Naive thymus-derived CD8-positive, alpha-beta T cell (primary cell): ENCODE measurements at regions not wholly inside any gene's neighbourhood (a gene's known extent, or its start where the extent isn't known, plus 50 kb on each side); places are given as distances from the start of the nearest gene placed in this dataset.

Source experiments
- ATAC-seq, 2 donors: fragments of 150-1000 bp; cut with Tn5 transposase in 1 of 2; sonication (Bioruptor Pico), chemical (Tn5 transposase) in 1 of 2; 1 replicate in 1 of 2; 2 replicates in 1 of 2; pipeline ENCODE4 v1.10.0; 2021; ENCODE audit warnings: mild to moderate bottlenecking in 2 of 2, moderate library complexity in 2 of 2
- POLR2A ChIA-PET: fragments of 350-600 bp; sonication (Branson Sonifier 250); formaldehyde crosslinking; loops from one replicate; lab custom pipeline; 2021; ENCODE audit warnings: antibody characterized with exemption; lab: Charles Lee
- DNase-seq, 10 donors: peaks; one replicate each; pipeline versions ENCODE4 v3.0.0 to v3.0.0-alpha.2; 2020 to 2022
- H3K27ac Mint-ChIP-seq, 10 donors: one replicate each; pipeline ENCODE4 v1.8.0; 2020 to 2022; ENCODE audit warnings: mild to moderate bottlenecking in 10 of 10, mixed read lengths in 10 of 10, moderate library complexity in 4 of 10, inconsistent platforms in 1 of 10
- H3K27me3 Mint-ChIP-seq, 5 donors: one replicate each; pipeline ENCODE4 v1.8.0; 2021 to 2022; ENCODE audit warnings: mixed read lengths in 5 of 5
- H3K36me3 Mint-ChIP-seq, 3 donors: one replicate each; pipeline ENCODE4 v1.8.0; 2020 to 2022; ENCODE audit warnings: mixed read lengths in 3 of 3, mild to moderate bottlenecking in 2 of 3, inconsistent platforms in 1 of 3
- H3K4me1 Mint-ChIP-seq, 4 donors: one replicate each; pipeline ENCODE4 v1.8.0; 2021 to 2022; ENCODE audit warnings: mixed read lengths in 4 of 4
- H3K4me3 Mint-ChIP-seq, 10 donors: one replicate each; pipeline ENCODE4 v1.8.0; 2020 to 2022; ENCODE audit warnings: mild to moderate bottlenecking in 10 of 10, mixed read lengths in 10 of 10, moderate library complexity in 6 of 10, inconsistent platforms in 1 of 10
- H3K9me3 Mint-ChIP-seq, 9 donors: one replicate each; pipeline ENCODE4 v1.8.0; 2020 to 2022; ENCODE audit warnings: mixed read lengths in 9 of 9, mild to moderate bottlenecking in 3 of 9, inconsistent platforms in 1 of 9, moderate library complexity in 1 of 9

GRCh38 chr10:121099592-121099991 lies 248.4 kb downstream of the WDR11 start:
- peaks cover 0 to 4% (median 0%) of the 10 kb centered on the region in 9 donors for H3K9me3 Mint-ChIP-seq
- ATAC-seq (no peak), DNase-seq (no peak)
- no peaks in the 10 kb centered on the region for H3K27me3 Mint-ChIP-seq
- H3K27ac Mint-ChIP-seq, result no peak overlapping the region
- no peaks in the 10 kb centered on the region for H3K36me3 Mint-ChIP-seq
- POLR2A ChIA-PET, result no interaction called here
- no peaks in the 10 kb centered on the region for H3K4me1 Mint-ChIP-seq
- H3K4me3 Mint-ChIP-seq, result no peak overlapping the region

- peaks cover 0 to 2% (median 0%) of the 10 kb centered on the region in 9 donors for H3K9me3 Mint-ChIP-seq
- H3K36me3 Mint-ChIP-seq, result no peaks in the 10 kb centered on the region
- no peaks in the 10 kb centered on the region for H3K27me3 Mint-ChIP-seq
- no peak overlapping the region for H3K27ac Mint-ChIP-seq
- POLR2A ChIA-PET, result no interaction called here
- DNase-seq (no peak), ATAC-seq (no peak)
- H3K4me1 Mint-ChIP-seq, result no peaks in the 10 kb centered on the region
- H3K4me3 Mint-ChIP-seq, result no peak overlapping the region
Measured at GRCh38 chr10:121101561-121101960, 250.4 kb downstream of the WDR11 start.

- DNase-seq, result no peak
- POLR2A ChIA-PET, result no interaction called here
- Mint-ChIP-seq H3K36me3 (no peaks in the 10 kb centered on the region), H3K27me3 (peaks cover 0 to 3% (median 0%) of the 10 kb centered on the region in 5 donors), H3K27ac (no peak overlapping the region), H3K4me3 (no peak overlapping the region), H3K4me1 (no peaks in the 10 kb centered on the region), H3K9me3 (peaks cover 0 to 2% (median 0%) of the 10 kb centered on the region in 9 donors)
- ATAC-seq, result no peak
Measured at GRCh38 chr10:121102706-121103105, 251.5 kb downstream of the WDR11 start.

GRCh38 chr10:121104476-121105111 lies 253.4 kb downstream of the WDR11 start:
- no peak overlapping the region for H3K27ac Mint-ChIP-seq
- ATAC-seq, result no peak
- DNase-seq, result no peak
- POLR2A ChIA-PET, result no interaction called here
- no peaks in the 10 kb centered on the region for H3K36me3 Mint-ChIP-seq
- H3K9me3 Mint-ChIP-seq, result peaks cover 0 to 2% (median 0%) of the 10 kb centered on the region in 9 donors
- H3K4me3 Mint-ChIP-seq, result no peak overlapping the region
- peaks cover 0 to 3% (median 0%) of the 10 kb centered on the region in 5 donors for H3K27me3 Mint-ChIP-seq
- no peaks in the 10 kb centered on the region for H3K4me1 Mint-ChIP-seq

GRCh38 chr10:121106611-121107010 lies 255.4 kb downstream of the WDR11 start:
- Mint-ChIP-seq H3K36me3 (no peaks in the 10 kb centered on the region), H3K9me3 (no peaks in the 10 kb centered on the region), H3K4me3 (no peak overlapping the region), H3K27me3 (peaks cover 0 to 8% (median 0%) of the 10 kb centered on the region in 5 donors), H3K27ac (no peak overlapping the region), H3K4me1 (no peaks in the 10 kb centered on the region)
- ATAC-seq (no peak), DNase-seq (no peak)
- POLR2A ChIA-PET, result no interaction called here

GRCh38 chr10:121108051-121108450 lies 256.9 kb downstream of the WDR11 start:
- no peaks in the 10 kb centered on the region for H3K9me3 Mint-ChIP-seq
- H3K27me3 Mint-ChIP-seq, result peaks cover 0 to 12% (median 0%) of the 10 kb centered on the region in 5 donors
- H3K4me1 Mint-ChIP-seq, result no peaks in the 10 kb centered on the region
- no peak for DNase-seq
- H3K4me3 Mint-ChIP-seq, result no peak overlapping the region
- no peak overlapping the region for H3K27ac Mint-ChIP-seq
- H3K36me3 Mint-ChIP-seq, result no peaks in the 10 kb centered on the region
- no peak for ATAC-seq
- POLR2A ChIA-PET, result no interaction called here

GRCh38 chr10:121110369-121110768 lies 259.2 kb downstream of the WDR11 start:
- H3K36me3 Mint-ChIP-seq, result no peaks in the 10 kb centered on the region
- H3K4me1 Mint-ChIP-seq, result no peaks in the 10 kb centered on the region
- ATAC-seq, result no peak
- POLR2A ChIA-PET, result no interaction called here
- H3K9me3 Mint-ChIP-seq, result peaks cover 0 to 8% (median 0%) of the 10 kb centered on the region in 9 donors
- no peak overlapping the region for H3K4me3 Mint-ChIP-seq
- H3K27ac Mint-ChIP-seq, result no peak overlapping the region
- DNase-seq, result no peak
- H3K27me3 Mint-ChIP-seq, result peaks cover 0 to 12% (median 0%) of the 10 kb centered on the region in 5 donors

- POLR2A ChIA-PET, result no interaction called here
Measured at GRCh38 chr10:121112136-121112535, 261.0 kb downstream of the WDR11 start.

GRCh38 chr10:121112579-121113384 lies 261.6 kb downstream of the WDR11 start:
- peaks cover 0 to 13% (median 2%) of the 10 kb centered on the region in 5 donors for H3K27me3 Mint-ChIP-seq
- H3K9me3 Mint-ChIP-seq, result peaks cover 1 to 24% (median 7%) of the 10 kb centered on the region in 9 donors
- DNase-seq (no peak), ATAC-seq (no peak)
- no peaks in the 10 kb centered on the region for H3K4me1 Mint-ChIP-seq
- no peak overlapping the region for H3K4me3 Mint-ChIP-seq
- H3K27ac Mint-ChIP-seq, result no peak overlapping the region
- peaks cover 0 to 5% (median 0%) of the 10 kb centered on the region in 3 donors for H3K36me3 Mint-ChIP-seq
- POLR2A ChIA-PET, result no interaction called here

More at GRCh38 chr10:121112136-121112535, 261.0 kb downstream of the WDR11 start:
- H3K4me1 Mint-ChIP-seq, result no peaks in the 10 kb centered on the region
- H3K4me3 Mint-ChIP-seq, result no peak overlapping the region
- H3K27ac Mint-ChIP-seq, result no peak overlapping the region
- ATAC-seq, result no peak
- peaks cover 1 to 23% (median 7%) of the 10 kb centered on the region in 9 donors for H3K9me3 Mint-ChIP-seq
- peaks cover 0 to 5% (median 0%) of the 10 kb centered on the region in 3 donors for H3K36me3 Mint-ChIP-seq
- H3K27me3 Mint-ChIP-seq, result peaks cover 0 to 13% (median 2%) of the 10 kb centered on the region in 5 donors
- DNase-seq, result no peak

GRCh38 chr10:121113385-121113696 lies 262.2 kb downstream of the WDR11 start:
- Mint-ChIP-seq H3K4me1 (no peaks in the 10 kb centered on the region), H3K9me3 (peaks cover 1 to 24% (median 7%) of the 10 kb centered on the region in 9 donors), H3K27ac (no peak overlapping the region), H3K36me3 (peaks cover 0 to 5% (median 0%) of the 10 kb centered on the region in 3 donors), H3K27me3 (peaks cover 0 to 13% (median 2%) of the 10 kb centered on the region in 5 donors), H3K4me3 (no peak overlapping the region)
- DNase-seq (no peak), ATAC-seq (no peak)
- POLR2A ChIA-PET, result no interaction called here

GRCh38 chr10:121113911-121114310 lies 262.7 kb downstream of the WDR11 start:
- DNase-seq (no peak), ATAC-seq (no peak)
- H3K36me3 Mint-ChIP-seq, result peaks cover 0 to 5% (median 0%) of the 10 kb centered on the region in 3 donors
- H3K27me3 Mint-ChIP-seq, result peaks cover 0 to 13% (median 2%) of the 10 kb centered on the region in 5 donors
- H3K4me3 Mint-ChIP-seq, result no peak overlapping the region
- POLR2A ChIA-PET, result no interaction called here
- H3K9me3 Mint-ChIP-seq, result peaks cover 1 to 24% (median 7%) of the 10 kb centered on the region in 9 donors
- H3K27ac Mint-ChIP-seq, result no peak overlapping the region
- H3K4me1 Mint-ChIP-seq, result no peaks in the 10 kb centered on the region

- POLR2A ChIA-PET, result no interaction called here
- no peak overlapping the region for H3K27ac Mint-ChIP-seq
- no peaks in the 10 kb centered on the region for H3K4me1 Mint-ChIP-seq
- peaks cover 0 to 13% (median 2%) of the 10 kb centered on the region in 5 donors for H3K27me3 Mint-ChIP-seq
- ATAC-seq (no peak), DNase-seq (no peak)
- no peak overlapping the region for H3K4me3 Mint-ChIP-seq
- peaks cover 0 to 5% (median 0%) of the 10 kb centered on the region in 3 donors for H3K36me3 Mint-ChIP-seq
- peaks cover 2 to 24% (median 7%) of the 10 kb centered on the region in 9 donors for H3K9me3 Mint-ChIP-seq
Measured at GRCh38 chr10:121115154-121115553, 264.0 kb downstream of the WDR11 start.

GRCh38 chr10:121121462-121121861 lies 270.3 kb downstream of the WDR11 start:
- H3K36me3 Mint-ChIP-seq, result peaks cover 0 to under 1% (median 0%) of the 10 kb centered on the region in 3 donors
- no peak overlapping the region for H3K4me3 Mint-ChIP-seq
- peaks cover 0 to 6% (median 1%) of the 10 kb centered on the region in 5 donors for H3K27me3 Mint-ChIP-seq
- POLR2A ChIA-PET, result no interaction called here
- H3K9me3 Mint-ChIP-seq, result peaks cover 0 to 16% (median 4%) of the 10 kb centered on the region in 9 donors
- no peak for DNase-seq
- H3K4me1 Mint-ChIP-seq, result no peaks in the 10 kb centered on the region
- no peak for ATAC-seq
- H3K27ac Mint-ChIP-seq, result no peak overlapping the region
